ENCODE measurements at regions not wholly inside any gene's neighbourhood (a gene's known extent, or its start where the extent isn't known, plus 50 kb on each side); places are given as distances from the start of the nearest gene placed in this dataset.

GRCh38 chr13:34371645-34372395 lies 553.9 kb downstream of the RFC3 start:
- TF ChIP-seq CTCF (IDR thresholded peaks at IDR 0.05) (no peak), EZH2 (IDR thresholded peaks at IDR 0.05; ENCODE audit: borderline replicate concordance, insufficient read depth, low read depth, low read length, poor library complexity, severe bottlenecking) (no peak)
